ENCODE measurements at regions not wholly inside any gene's neighbourhood (a gene's known extent, or its start where the extent isn't known, plus 50 kb on each side); places are given as distances from the start of the nearest gene placed in this dataset.

DNA sequence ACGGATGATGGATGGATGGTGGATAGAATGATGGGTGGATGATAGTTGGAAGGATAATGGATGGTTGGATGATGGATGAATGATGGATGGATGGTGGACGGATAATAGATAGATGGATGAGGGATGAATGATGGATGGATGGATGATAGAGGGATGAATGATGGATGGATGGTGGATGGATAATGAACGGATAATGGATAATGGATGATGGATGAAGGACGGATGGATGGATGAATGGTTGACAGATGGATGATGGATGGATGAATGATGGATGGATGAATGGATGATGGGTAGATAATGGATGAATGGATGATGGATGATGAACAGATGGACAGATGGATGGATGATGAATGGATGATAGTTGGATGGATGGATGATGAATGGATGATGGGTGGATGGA is 255.1 kb downstream of the NPHP4 start:
- peaks cover 7 to 26% (median 25%) of the 10 kb centered on the region in 3 donors for H3K27me3 ChIP-seq (ENCODE audit: control insufficient read depth in 3 of 3, insufficient read depth in 3 of 3, low read length in 3 of 3)
- no peak overlapping the region for H3K4me3 ChIP-seq (ENCODE audit: low read length in 3 of 3)
- H3K9ac ChIP-seq (ENCODE audit: low read depth in 1 of 3, low read length in 3 of 3): no peak overlapping the region
- H3K27ac ChIP-seq (ENCODE audit: low read depth, low read length): no peak overlapping the region
- H3K36me3 ChIP-seq (ENCODE audit: control insufficient read depth in 3 of 3, insufficient read depth in 3 of 3, low read length in 3 of 3): no peaks in the 10 kb centered on the region
- H3K4me1 ChIP-seq (ENCODE audit: control insufficient read depth in 3 of 3, insufficient read depth in 3 of 3, low read length in 3 of 3): no peaks in the 10 kb centered on the region
- no peaks in the 10 kb centered on the region for H3K9me3 ChIP-seq (ENCODE audit: control insufficient read depth in 3 of 3, low read length in 3 of 3)

DNA sequence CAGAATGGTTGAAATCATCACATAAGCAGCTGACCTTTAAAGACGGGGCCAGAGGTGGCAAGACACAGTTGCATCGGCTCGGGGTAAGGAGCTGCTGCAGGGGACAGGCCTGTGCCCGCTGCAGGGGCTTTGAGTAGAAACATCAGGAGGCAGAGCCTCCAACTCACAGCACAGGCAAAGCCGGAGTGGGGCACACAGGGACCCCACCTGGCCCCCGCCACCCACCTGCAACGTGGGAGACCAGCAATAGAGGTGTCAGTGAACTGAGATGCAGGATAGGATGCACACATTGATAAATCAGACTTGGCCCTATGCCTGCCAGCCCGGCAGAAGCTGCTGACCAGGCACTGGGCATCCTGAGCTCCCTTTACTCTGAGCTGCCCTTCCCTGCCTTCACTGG is 257.2 kb downstream of the NPHP4 start:
- H3K4me1 ChIP-seq (ENCODE audit: control insufficient read depth in 3 of 3, insufficient read depth in 3 of 3, low read length in 3 of 3): no peaks in the 10 kb centered on the region
- H3K36me3 ChIP-seq (ENCODE audit: control insufficient read depth in 3 of 3, insufficient read depth in 3 of 3, low read length in 3 of 3): no peaks in the 10 kb centered on the region
- no peak overlapping the region for H3K27ac ChIP-seq (ENCODE audit: low read depth, low read length)
- no peak overlapping the region for H3K4me3 ChIP-seq (ENCODE audit: low read length in 3 of 3)
- peaks cover 0 to 27% (median 19%) of the 10 kb centered on the region in 3 donors for H3K27me3 ChIP-seq (ENCODE audit: control insufficient read depth in 3 of 3, insufficient read depth in 3 of 3, low read length in 3 of 3)
- H3K9me3 ChIP-seq (ENCODE audit: control insufficient read depth in 3 of 3, low read length in 3 of 3): no peaks in the 10 kb centered on the region
- H3K9ac ChIP-seq (ENCODE audit: low read depth in 1 of 3, low read length in 3 of 3): no peak overlapping the region

DNA sequence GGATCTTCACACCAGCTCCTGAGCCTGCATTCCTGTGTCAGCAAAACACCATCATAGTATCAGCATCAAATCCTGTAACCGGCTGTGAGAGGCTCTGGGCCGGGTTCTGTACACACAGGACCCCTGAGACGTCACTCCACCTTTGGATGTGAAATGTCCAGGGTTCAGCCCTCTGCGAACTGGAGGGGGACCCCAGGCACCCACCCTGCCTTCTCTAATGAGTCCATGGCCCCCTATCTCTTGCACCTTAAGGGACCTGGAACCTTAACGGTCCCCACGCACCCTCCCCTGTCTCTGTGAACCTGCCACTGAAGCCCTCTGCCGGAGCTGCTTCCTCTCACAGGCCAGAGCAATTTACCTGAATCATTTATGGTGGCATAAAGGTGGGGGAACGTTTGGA is 257.8 kb downstream of the NPHP4 start:
- Histone ChIP-seq H3K27ac (ENCODE audit: low read depth, low read length) (no peak overlapping the region), H3K4me1 (ENCODE audit: control insufficient read depth in 3 of 3, insufficient read depth in 3 of 3, low read length in 3 of 3) (no peaks in the 10 kb centered on the region), H3K27me3 (ENCODE audit: control insufficient read depth in 3 of 3, insufficient read depth in 3 of 3, low read length in 3 of 3) (peaks cover 0 to 24% (median 23%) of the 10 kb centered on the region in 3 donors), H3K4me3 (ENCODE audit: low read length in 3 of 3) (no peak overlapping the region), H3K9ac (ENCODE audit: low read depth in 1 of 3, low read length in 3 of 3) (no peak overlapping the region), H3K9me3 (ENCODE audit: control insufficient read depth in 3 of 3, low read length in 3 of 3) (no peaks in the 10 kb centered on the region), H3K36me3 (ENCODE audit: control insufficient read depth in 3 of 3, insufficient read depth in 3 of 3, low read length in 3 of 3) (no peaks in the 10 kb centered on the region)

DNA sequence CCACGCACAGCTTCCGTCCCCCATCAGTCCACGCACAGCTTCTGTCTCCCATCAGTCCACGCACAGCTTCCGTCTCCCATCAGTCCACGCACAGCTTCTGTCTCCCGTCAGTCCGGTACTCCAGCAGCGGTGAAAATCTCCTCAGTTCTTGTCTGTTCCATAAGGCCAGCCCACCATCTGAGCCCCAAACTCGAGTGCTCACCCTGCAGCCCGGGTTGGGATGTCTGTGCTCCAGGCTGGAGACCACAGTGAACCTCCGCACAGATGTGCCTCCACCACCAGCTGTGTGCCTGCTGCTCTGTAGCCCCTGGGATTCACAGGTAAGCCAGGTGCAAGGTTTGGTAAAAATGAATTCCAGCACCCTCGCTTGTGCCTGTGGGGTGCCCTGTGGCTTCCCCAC is 258.6 kb downstream of the NPHP4 start:
- H3K4me3 ChIP-seq (ENCODE audit: low read length in 3 of 3): no peak overlapping the region
- no peaks in the 10 kb centered on the region for H3K4me1 ChIP-seq (ENCODE audit: control insufficient read depth in 3 of 3, insufficient read depth in 3 of 3, low read length in 3 of 3)
- H3K9me3 ChIP-seq (ENCODE audit: control insufficient read depth in 3 of 3, low read length in 3 of 3): no peaks in the 10 kb centered on the region
- peaks cover 0 to 27% (median 23%) of the 10 kb centered on the region in 3 donors for H3K27me3 ChIP-seq (ENCODE audit: control insufficient read depth in 3 of 3, insufficient read depth in 3 of 3, low read length in 3 of 3)
- no peak overlapping the region for H3K9ac ChIP-seq (ENCODE audit: low read depth in 1 of 3, low read length in 3 of 3)
- no peak overlapping the region for H3K27ac ChIP-seq (ENCODE audit: low read depth, low read length)
- no peaks in the 10 kb centered on the region for H3K36me3 ChIP-seq (ENCODE audit: control insufficient read depth in 3 of 3, insufficient read depth in 3 of 3, low read length in 3 of 3)

DNA sequence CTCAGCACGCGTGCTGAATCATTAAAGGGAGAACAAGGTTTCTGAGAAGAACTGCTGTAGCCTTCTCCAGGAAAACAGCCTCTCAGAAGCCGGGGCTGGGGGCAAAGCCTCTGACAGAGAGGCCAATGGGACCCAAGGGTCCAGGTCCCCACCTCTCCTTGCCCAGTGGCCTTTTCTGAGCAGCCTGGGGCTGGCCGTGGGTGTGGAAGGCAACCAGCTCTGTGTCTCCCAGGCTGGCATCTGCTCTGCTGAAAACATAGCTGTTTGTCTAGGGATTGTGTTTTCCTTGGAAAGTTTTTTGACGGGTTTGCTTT is 261.2 kb downstream of the NPHP4 start:
- H3K4me1 ChIP-seq (ENCODE audit: control insufficient read depth in 3 of 3, insufficient read depth in 3 of 3, low read length in 3 of 3): no peaks in the 10 kb centered on the region
- H3K36me3 ChIP-seq (ENCODE audit: control insufficient read depth in 3 of 3, insufficient read depth in 3 of 3, low read length in 3 of 3): no peaks in the 10 kb centered on the region
- peaks cover 0 to 27% (median 26%) of the 10 kb centered on the region in 3 donors for H3K27me3 ChIP-seq (ENCODE audit: control insufficient read depth in 3 of 3, insufficient read depth in 3 of 3, low read length in 3 of 3)
- H3K27ac ChIP-seq (ENCODE audit: low read depth, low read length): no peak overlapping the region
- no peak overlapping the region for H3K9ac ChIP-seq (ENCODE audit: low read depth in 1 of 3, low read length in 3 of 3)
- no peaks in the 10 kb centered on the region for H3K9me3 ChIP-seq (ENCODE audit: control insufficient read depth in 3 of 3, low read length in 3 of 3)
- no peak overlapping the region for H3K4me3 ChIP-seq (ENCODE audit: low read length in 3 of 3)

DNA sequence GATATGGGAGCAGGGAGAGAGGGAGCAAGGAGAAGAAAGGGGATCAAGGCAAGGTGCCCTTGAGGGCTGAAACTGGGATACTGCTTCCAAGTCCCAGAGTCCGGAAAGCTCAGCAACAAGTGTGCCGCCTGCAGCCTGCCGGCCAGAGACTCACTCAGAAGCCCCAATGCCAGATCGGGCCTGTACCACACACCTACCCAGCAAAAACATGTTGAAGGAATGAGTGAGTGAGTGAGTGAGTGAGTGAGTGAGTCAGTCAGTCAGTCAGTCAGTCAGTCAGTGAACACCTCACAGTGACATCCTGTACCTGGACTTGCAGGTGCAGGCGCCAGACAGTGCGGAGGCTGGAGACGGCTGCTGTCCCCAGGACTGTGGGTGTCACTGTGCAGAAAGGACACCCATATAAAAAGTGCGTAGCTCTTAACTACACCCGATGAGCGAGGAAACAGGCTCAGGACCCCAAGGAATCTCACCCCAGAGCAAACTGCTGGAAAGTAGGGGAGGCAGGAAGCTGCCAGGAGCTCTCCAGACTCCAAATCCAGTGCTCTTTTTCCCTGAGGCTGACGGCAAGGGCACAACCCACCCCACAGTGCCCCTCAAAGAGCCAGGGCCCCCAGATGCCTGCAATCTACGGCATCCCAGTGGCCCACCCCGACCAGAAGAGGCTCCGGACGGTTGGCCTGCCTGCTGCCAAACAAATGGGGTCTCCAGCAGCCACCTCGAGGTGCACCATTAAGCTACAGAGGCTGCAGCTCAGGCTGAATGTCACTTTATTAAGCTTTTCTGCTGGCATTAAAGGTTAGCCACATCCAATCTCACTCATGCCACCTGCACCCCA is 261.7 kb downstream of the NPHP4 start:
- no peak overlapping the region for H3K9ac ChIP-seq (ENCODE audit: low read depth in 1 of 3, low read length in 3 of 3)
- no peaks in the 10 kb centered on the region for H3K4me1 ChIP-seq (ENCODE audit: control insufficient read depth in 3 of 3, insufficient read depth in 3 of 3, low read length in 3 of 3)

DNA sequence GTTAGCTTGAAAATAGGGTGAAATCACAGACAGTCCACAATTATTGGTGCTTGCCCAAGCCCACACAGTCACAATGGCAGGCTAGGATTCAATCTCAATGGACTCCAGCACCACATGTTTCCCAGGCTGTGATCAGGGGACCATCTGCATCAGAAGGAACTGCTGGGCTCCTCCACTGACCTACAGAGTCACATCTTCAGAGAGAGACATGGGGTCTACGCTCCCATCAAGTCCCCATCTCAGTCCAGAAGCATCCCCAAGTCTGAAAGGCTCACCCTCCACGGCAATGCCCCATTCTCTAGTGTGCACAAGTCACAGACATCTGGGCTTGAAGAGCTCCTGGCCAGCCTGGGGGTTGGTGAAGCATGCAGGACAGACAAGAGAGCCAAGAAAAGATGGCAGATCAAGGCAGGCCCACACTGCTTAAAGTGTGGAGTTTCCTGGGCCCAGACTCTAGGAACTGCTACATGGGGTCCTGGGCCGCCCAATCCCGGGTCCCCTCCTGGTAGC is 262.5 kb downstream of the NPHP4 start:
- Histone ChIP-seq H3K27me3 (ENCODE audit: control insufficient read depth in 3 of 3, insufficient read depth in 3 of 3, low read length in 3 of 3) (peaks cover 9 to 34% (median 24%) of the 10 kb centered on the region in 3 donors), H3K4me3 (ENCODE audit: low read length in 3 of 3) (no peak overlapping the region), H3K4me1 (ENCODE audit: control insufficient read depth in 3 of 3, insufficient read depth in 3 of 3, low read length in 3 of 3) (no peaks in the 10 kb centered on the region), H3K9me3 (ENCODE audit: control insufficient read depth in 3 of 3, low read length in 3 of 3) (no peaks in the 10 kb centered on the region), H3K9ac (ENCODE audit: low read depth in 1 of 3, low read length in 3 of 3) (no peak overlapping the region), H3K27ac (ENCODE audit: low read depth, low read length) (no peak overlapping the region), H3K36me3 (ENCODE audit: control insufficient read depth in 3 of 3, insufficient read depth in 3 of 3, low read length in 3 of 3) (no peaks in the 10 kb centered on the region)

More for the DNA sequence above, 261.7 kb downstream of the NPHP4 start:
- Histone ChIP-seq H3K36me3 (ENCODE audit: control insufficient read depth in 3 of 3, insufficient read depth in 3 of 3, low read length in 3 of 3) (no peaks in the 10 kb centered on the region), H3K9me3 (ENCODE audit: control insufficient read depth in 3 of 3, low read length in 3 of 3) (no peaks in the 10 kb centered on the region), H3K27me3 (ENCODE audit: control insufficient read depth in 3 of 3, insufficient read depth in 3 of 3, low read length in 3 of 3) (peaks cover 6 to 29% (median 26%) of the 10 kb centered on the region in 3 donors), H3K4me3 (ENCODE audit: low read length in 3 of 3) (no peak overlapping the region), H3K27ac (ENCODE audit: low read depth, low read length) (no peak overlapping the region)

DNA sequence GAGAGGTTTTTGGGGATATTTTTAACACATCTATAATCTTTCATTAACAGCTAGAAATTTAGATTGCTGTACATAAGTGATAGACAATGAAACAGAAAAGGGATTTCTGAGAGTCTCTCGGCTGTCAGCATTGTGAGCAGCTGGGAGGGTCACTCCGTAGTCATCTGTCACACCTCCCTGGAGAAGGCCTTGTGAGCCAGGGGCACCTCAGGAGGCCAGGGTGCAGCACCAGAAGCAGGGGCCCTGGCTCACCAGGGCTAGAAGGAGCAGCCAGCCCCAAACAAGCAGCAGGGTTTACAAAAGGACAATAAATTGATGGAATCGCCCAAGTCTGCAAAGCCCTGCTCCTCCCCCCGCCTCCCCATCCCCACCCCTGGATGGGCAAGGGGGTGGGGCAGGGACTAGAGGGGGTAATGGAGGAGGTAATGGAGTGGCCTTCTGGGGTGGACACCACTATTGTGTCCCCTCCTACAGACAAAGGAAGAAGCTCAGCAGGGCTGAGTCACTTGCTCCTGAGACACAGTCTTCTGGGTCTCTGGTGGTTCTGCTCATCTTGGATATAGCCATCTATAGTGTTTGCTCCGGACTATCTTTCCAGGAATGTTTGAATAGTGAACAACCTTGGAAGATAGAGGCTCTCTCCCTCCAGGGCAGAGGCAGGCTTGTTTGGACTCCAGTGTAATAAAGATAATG is 263.4 kb downstream of the NPHP4 start:
- Histone ChIP-seq H3K9me3 (ENCODE audit: control insufficient read depth in 3 of 3, low read length in 3 of 3) (no peaks in the 10 kb centered on the region), H3K9ac (ENCODE audit: low read depth in 1 of 3, low read length in 3 of 3) (no peak overlapping the region), H3K27ac (ENCODE audit: low read depth, low read length) (no peak overlapping the region), H3K4me1 (ENCODE audit: control insufficient read depth in 3 of 3, insufficient read depth in 3 of 3, low read length in 3 of 3) (no peaks in the 10 kb centered on the region), H3K4me3 (ENCODE audit: low read length in 3 of 3) (no peak overlapping the region), H3K36me3 (ENCODE audit: control insufficient read depth in 3 of 3, insufficient read depth in 3 of 3, low read length in 3 of 3) (no peaks in the 10 kb centered on the region), H3K27me3 (ENCODE audit: control insufficient read depth in 3 of 3, insufficient read depth in 3 of 3, low read length in 3 of 3) (peaks cover 9 to 31% (median 25%) of the 10 kb centered on the region in 3 donors)

DNA sequence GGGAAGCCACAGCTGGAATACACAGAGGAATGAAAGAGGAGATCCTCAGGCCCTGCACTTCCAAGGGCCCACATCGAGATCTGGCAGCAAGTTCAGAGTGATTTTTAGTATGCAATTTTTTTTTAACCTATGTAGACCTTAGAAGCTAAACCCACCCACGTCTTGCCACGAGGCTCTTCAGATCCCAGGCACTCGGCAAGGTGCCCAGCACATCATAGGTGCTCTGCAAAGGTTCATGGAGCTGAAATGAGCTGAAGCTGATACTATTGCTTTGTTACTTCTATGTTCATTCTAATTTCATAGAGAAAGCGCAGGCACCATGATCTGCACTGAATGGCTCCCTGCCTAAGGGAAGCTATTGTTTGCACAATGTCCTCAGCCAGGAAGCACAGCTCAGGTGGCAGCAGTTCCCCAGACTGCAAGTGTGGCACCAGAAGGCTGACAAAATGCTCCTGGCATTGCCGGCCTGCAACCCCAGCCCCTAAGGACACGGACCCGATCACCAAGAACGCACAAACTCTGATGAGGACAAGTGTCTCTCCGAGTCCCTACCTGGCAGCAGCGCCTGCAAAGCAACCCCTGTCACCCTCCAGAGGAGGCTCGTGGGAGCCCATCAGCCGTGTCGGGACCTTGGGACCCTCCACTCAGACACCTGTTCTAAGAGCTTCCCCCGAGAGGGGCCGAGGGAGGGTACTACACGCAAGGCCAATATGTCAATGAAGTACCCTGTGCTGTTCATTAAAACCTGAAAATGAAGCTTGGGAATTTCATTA is 264.2 kb downstream of the NPHP4 start:
- H3K27me3 ChIP-seq (ENCODE audit: control insufficient read depth in 3 of 3, insufficient read depth in 3 of 3, low read length in 3 of 3): peaks cover 9 to 29% (median 25%) of the 10 kb centered on the region in 3 donors

More for the DNA sequence above, 264.2 kb downstream of the NPHP4 start:
- H3K36me3 ChIP-seq (ENCODE audit: control insufficient read depth in 3 of 3, insufficient read depth in 3 of 3, low read length in 3 of 3): no peaks in the 10 kb centered on the region
- no peaks in the 10 kb centered on the region for H3K4me1 ChIP-seq (ENCODE audit: control insufficient read depth in 3 of 3, insufficient read depth in 3 of 3, low read length in 3 of 3)
- no peak overlapping the region for H3K9ac ChIP-seq (ENCODE audit: low read depth in 1 of 3, low read length in 3 of 3)
- H3K27ac ChIP-seq (ENCODE audit: low read depth, low read length): no peak overlapping the region
- H3K9me3 ChIP-seq (ENCODE audit: control insufficient read depth in 3 of 3, low read length in 3 of 3): no peaks in the 10 kb centered on the region
- H3K4me3 ChIP-seq (ENCODE audit: low read length in 3 of 3): no peak overlapping the region
